Peyer's patch (tissue), 4 donors: ENCODE measurements at regions not wholly inside any gene's neighbourhood (a gene's known extent, or its start where the extent isn't known, plus 50 kb on each side); places are given as distances from the start of the nearest gene placed in this dataset.

ENCODE experiments used
- POLR2A ChIP-seq, 2 donors: fragments of 450-650 bp; IDR thresholded peaks; one replicate each; pipeline ENCODE4 v1.5.1; 2017; ENCODE audit warnings: antibody characterized with exemption in 2 of 2, mild to moderate bottlenecking in 2 of 2, moderate library complexity in 2 of 2
- TF ChIP-seq, protein P1 (sequence below), 6 experiments: fragments of 450-650 bp in 4 of 6; fragments of 200-600 bp in 2 of 6; sonication (generic) in 1 of 6; IDR thresholded peaks; one replicate each; pipeline ENCODE4 v1.5.1; 2017 to 2019; ENCODE audit warnings: antibody characterized with exemption in 6 of 6, mild to moderate bottlenecking in 3 of 6, moderate library complexity in 1 of 6

- no peak for TF ChIP-seq POLR2A (IDR thresholded peaks at IDR 0.05)
- TF ChIP-seq, protein P1, sequence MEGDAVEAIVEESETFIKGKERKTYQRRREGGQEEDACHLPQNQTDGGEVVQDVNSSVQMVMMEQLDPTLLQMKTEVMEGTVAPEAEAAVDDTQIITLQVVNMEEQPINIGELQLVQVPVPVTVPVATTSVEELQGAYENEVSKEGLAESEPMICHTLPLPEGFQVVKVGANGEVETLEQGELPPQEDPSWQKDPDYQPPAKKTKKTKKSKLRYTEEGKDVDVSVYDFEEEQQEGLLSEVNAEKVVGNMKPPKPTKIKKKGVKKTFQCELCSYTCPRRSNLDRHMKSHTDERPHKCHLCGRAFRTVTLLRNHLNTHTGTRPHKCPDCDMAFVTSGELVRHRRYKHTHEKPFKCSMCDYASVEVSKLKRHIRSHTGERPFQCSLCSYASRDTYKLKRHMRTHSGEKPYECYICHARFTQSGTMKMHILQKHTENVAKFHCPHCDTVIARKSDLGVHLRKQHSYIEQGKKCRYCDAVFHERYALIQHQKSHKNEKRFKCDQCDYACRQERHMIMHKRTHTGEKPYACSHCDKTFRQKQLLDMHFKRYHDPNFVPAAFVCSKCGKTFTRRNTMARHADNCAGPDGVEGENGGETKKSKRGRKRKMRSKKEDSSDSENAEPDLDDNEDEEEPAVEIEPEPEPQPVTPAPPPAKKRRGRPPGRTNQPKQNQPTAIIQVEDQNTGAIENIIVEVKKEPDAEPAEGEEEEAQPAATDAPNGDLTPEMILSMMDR (IDR thresholded peaks at IDR 0.05): no peak
Measured at GRCh38 chr4:71167083-71167482, 171.7 kb upstream of the SLC4A4 start.
